ENCODE measurements at regions not wholly inside any gene's neighbourhood (a gene's known extent, or its start where the extent isn't known, plus 50 kb on each side); places are given as distances from the start of the nearest gene placed in this dataset.

DNA sequence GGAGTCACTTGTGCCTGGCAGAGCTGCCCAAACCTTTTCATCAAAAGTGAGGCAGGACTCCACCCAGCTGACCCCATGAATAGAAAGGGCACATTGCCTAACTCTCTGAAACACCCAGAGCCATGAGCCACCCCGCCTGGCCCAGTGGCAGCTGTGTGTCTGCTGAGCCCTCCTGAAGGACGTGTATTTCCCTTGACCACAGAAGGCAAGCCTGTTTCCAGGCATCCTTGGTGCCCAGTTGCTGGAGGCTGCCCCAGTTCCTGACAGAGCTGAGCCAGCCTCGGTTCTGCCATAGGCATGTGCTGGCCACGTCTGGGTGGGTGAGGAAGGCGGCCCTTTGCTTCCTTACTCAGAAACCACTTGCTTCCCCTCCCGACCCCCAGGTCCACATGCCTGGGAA is 124.7 kb upstream of the GLI2 start:
- TF ChIP-seq, protein P1, sequence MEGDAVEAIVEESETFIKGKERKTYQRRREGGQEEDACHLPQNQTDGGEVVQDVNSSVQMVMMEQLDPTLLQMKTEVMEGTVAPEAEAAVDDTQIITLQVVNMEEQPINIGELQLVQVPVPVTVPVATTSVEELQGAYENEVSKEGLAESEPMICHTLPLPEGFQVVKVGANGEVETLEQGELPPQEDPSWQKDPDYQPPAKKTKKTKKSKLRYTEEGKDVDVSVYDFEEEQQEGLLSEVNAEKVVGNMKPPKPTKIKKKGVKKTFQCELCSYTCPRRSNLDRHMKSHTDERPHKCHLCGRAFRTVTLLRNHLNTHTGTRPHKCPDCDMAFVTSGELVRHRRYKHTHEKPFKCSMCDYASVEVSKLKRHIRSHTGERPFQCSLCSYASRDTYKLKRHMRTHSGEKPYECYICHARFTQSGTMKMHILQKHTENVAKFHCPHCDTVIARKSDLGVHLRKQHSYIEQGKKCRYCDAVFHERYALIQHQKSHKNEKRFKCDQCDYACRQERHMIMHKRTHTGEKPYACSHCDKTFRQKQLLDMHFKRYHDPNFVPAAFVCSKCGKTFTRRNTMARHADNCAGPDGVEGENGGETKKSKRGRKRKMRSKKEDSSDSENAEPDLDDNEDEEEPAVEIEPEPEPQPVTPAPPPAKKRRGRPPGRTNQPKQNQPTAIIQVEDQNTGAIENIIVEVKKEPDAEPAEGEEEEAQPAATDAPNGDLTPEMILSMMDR (conservative IDR thresholded peaks at IDR 0.05 in 1 of 2, IDR thresholded peaks at IDR 0.05 in 1 of 2; ENCODE audit: low read depth in 1 of 2, low read length in 2 of 2) = no peak
- no peak for TF ChIP-seq EZH2 (IDR thresholded peaks at IDR 0.05; ENCODE audit: low read length, missing control alignments)
